Activated naive CD4-positive, alpha-beta T cell treated with anti-CD3 and anti-CD28 coated beads, Interleukin-2, amount 50 U/mL, for 72 hours (primary cell): ENCODE measurements at regions not wholly inside any gene's neighbourhood (a gene's known extent, or its start where the extent isn't known, plus 50 kb on each side); places are given as distances from the start of the nearest gene placed in this dataset.
A peak's percentile ranks its signal among the peaks of the same experiment; 100 is the strongest.
"Not testable (repeated sequence)": the region's sequence is repeated elsewhere in the genome, so short reads cannot be mapped to it uniquely, and the experiment has no call there.

Experiments
- ATAC-seq, 2 donors: fragments of 150-1000 bp; cut with Tn5 transposase; 2 replicates each; pipeline ENCODE4 v1.10.0; 2021; ENCODE audit warnings: mild to moderate bottlenecking in 2 of 2, moderate library complexity in 2 of 2
- DNase-seq, 2 donors: peaks; one replicate each; pipeline ENCODE4 v3.0.0; 2021 to 2022; ENCODE audit warnings: low spot score in 2 of 2
- H3K27ac Mint-ChIP-seq, 2 donors: one replicate each; pipeline ENCODE4 v1.8.0; 2022; ENCODE audit warnings: mild to moderate bottlenecking in 2 of 2, mixed read lengths in 2 of 2
- H3K36me3 Mint-ChIP-seq, 2 donors: one replicate each; pipeline ENCODE4 v1.8.0; 2022; ENCODE audit warnings: mixed read lengths in 2 of 2
- H3K9me3 Mint-ChIP-seq, 2 donors: one replicate each; pipeline ENCODE4 v1.8.0; 2022; ENCODE audit warnings: mixed read lengths in 2 of 2

DNA sequence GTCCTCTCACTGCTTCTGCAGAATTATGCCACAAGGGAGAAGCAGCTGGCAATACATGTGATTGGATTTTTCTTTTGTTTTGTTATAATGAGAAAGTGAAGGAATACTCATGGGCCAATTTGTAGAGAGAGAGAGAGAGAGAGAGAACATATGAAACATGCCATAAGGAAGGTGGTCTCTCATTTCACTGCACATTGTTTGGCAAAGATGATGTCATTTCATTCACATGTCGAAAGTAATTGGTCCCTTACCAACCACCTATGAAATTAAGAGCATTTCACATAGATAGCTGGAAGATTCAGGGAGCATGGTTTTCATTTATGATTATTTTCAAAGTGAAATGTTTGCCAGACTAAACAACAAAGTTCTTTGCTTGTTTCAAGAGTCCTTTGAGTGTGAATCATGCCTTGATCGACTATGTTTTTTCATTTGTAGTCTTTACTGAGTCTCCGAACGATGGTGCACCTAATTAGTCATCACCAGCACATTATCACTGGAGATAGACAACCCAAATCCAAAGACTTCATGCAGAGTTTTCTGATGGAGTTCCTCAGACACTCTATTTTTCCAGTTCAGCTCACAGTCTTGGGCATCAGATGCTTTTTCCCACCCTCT is 130.1 kb upstream of the ZEB1 start:
- no peaks in the 10 kb centered on the region for H3K9me3 Mint-ChIP-seq
- ATAC-seq, result no peak

DNA sequence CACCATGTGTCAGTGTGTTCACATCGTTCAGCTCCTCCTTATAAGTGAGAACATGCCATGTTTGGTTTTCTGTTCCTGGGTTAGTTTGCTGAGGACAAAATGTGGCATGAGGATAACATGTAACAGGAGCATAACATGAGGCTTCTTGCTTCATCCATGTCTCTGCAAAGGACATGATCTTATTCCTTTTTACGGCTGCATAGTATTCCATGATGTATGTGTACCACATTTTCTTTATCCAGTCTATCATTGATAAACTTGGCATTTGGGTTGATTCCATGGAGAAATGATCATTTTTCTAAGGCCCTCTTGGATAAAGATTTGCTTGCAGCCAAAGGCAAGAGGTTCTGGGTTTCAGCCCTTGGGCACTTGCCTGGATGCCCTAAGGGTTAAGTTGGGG is 128.5 kb upstream of the ZEB1 start:
- H3K27ac Mint-ChIP-seq, result no peak overlapping the region
- H3K36me3 Mint-ChIP-seq, result no peaks in the 10 kb centered on the region
- ATAC-seq, result no peak
- H3K9me3 Mint-ChIP-seq, result no peaks in the 10 kb centered on the region
- no peak for DNase-seq

More for the DNA sequence above, 130.1 kb upstream of the ZEB1 start:
- Mint-ChIP-seq H3K36me3 (no peaks in the 10 kb centered on the region), H3K27ac (no peak overlapping the region)
- DNase-seq, result no peak

DNA sequence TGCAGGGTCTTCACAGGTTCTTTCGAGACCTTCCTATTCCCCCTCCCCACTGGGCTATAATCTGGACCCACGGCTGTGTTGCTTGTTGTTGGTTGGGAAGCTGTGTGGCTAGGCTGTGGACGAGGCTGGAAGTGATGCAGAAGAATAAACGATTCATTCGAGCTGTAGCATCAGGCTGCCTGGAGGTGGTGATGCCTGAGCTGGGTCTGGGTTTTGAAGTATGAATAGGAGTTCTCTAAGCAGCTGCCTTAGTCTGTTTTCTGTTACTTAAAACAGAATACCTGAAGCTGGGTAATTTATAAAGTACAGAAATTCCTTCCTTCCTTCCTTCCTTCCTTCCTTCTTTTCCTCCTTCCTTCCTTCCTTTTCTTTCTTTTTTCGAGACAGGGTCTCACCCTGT is 126.5 kb upstream of the ZEB1 start:
- DNase-seq (no peak), ATAC-seq (no peak)
- Mint-ChIP-seq H3K36me3 (no peaks in the 10 kb centered on the region), H3K27ac (no peak overlapping the region), H3K9me3 (no peaks in the 10 kb centered on the region)

DNA sequence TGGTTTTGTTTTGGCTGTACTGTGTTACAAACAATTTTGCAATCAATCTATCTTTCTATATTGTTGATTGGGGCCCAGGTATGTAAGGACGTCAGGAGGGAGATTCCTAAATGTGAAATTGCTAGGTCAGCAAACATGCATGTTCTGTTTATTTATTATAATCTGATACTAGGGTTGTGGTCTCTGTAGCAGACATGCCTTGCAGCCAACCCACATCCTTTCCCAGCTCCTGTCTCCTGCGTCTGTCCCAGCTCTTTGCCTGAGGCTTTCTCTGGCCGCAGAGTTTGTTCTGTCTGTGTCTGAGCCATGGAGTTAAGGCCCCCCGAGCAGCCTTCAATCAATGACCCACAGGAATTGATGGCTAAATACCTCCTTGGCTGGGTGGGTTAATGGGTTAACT is 124.0 kb upstream of the ZEB1 start:
- no peaks in the 10 kb centered on the region for H3K36me3 Mint-ChIP-seq
- no peak overlapping the region for H3K27ac Mint-ChIP-seq
- ATAC-seq, result no peak
- H3K9me3 Mint-ChIP-seq, result no peaks in the 10 kb centered on the region
- DNase-seq, result no peak

DNA sequence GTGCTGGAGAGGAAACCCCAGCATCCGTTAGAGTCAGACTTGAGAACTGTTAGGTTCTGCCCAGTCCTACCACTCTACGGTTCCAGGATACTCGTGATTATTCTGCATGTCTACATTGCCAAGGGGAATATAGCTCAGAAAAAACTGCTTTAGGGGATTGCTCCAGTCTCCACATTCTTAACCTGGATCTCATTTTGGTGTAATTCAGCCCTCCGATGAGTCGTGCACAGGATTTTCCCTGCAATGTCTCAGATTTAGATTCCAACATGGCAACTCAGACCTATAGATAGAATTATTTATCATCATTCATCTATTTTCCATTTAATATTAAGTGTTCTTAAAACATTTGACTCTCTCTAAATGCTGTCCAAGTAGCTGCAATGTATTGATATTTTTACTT is 121.1 kb upstream of the ZEB1 start:
- ATAC-seq (no peak), DNase-seq (no peak)
- Mint-ChIP-seq H3K27ac (no peak overlapping the region), H3K9me3 (no peaks in the 10 kb centered on the region), H3K36me3 (no peaks in the 10 kb centered on the region)

DNA sequence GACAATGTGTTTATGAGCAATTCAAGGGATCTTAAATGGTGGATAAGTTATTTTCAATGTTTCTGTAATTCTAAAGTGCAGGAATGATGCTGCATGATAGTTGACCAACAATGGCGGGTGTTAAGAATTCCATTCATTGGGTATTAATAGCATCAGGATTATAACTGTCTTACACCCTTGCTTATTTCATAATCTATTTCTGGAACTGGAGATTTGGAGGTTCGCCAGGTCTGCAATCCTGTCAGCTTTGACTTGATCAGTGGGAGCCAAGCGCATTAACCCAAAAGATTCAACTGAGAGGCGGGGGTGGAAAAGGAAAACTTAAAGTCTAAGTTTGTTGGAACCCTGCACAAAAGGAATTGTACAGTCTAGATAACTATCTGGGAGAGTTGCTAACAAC is 114.9 kb upstream of the ZEB1 start:
- no peak overlapping the region for H3K27ac Mint-ChIP-seq
- H3K36me3 Mint-ChIP-seq, result no peaks in the 10 kb centered on the region
- ATAC-seq, result no peak
- no peak for DNase-seq
- H3K9me3 Mint-ChIP-seq, result peaks cover 3 to 9% of the 10 kb centered on the region in 2 donors

DNA sequence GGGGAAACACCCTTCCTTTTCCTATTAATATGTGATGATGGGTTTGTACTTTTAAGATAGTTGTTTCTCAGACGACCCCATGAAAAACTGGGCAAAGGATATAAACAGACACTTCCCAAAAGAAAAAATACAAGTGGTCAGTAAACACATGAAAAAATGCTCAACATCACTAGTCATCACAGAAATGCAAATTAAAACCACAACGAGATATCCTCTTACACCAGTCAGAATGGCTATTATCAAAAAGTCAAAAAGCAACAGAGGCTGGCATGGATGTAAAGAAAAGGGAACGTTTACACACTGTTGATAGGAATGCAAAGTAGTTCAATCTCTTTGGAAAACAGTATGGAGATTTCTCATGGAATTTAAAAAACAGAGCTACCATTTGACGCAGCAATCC is 111.4 kb upstream of the ZEB1 start:
- no peaks in the 10 kb centered on the region for H3K36me3 Mint-ChIP-seq
- no peak for ATAC-seq
- peaks cover 3 to 9% of the 10 kb centered on the region in 2 donors for H3K9me3 Mint-ChIP-seq
- H3K27ac Mint-ChIP-seq, result no peak overlapping the region
- DNase-seq, result no peak

DNA sequence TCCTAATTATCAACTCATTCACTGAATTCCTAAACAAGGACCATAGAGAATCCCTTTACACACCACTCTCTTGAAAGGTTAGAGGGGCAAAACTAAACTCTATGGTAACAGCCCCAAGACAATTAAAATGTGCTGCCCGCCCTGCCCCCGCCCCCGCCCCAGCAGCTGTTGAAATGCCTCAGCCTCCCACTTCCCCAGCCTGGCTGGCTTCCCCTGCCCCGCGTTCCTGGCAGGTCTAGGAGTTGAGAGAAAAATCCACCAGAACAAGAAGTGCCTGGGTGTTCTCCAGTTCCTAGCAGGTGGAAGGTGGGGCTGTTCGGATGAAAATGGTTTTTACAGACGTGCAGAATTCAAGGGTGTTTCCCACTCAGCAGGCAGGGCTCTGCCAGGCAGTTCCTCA is 109.5 kb upstream of the ZEB1 start:
- Mint-ChIP-seq H3K36me3 (no peaks in the 10 kb centered on the region), H3K9me3 (peaks cover 3 to 4% of the 10 kb centered on the region in 2 donors), H3K27ac (no peak overlapping the region)
- ATAC-seq (no peak), DNase-seq (no peak)

DNA sequence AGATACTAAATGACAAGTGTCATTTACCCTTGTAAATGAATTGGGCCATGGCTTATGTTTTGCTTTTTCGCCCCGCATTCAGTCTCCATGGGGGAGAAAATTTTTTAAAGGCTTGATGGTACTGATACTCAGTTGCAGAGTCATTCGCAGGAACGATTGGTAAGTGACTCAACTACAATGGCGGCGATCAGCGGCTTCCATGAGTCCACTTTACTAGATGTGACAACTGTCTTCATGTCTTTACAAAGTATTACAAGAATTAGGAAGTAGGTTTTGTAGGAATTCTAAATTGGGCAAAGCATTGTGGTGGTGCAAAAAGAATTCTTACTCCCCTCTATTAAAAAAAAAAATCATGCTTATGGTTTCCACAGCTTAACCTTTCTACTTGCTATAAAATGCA is 108.8 kb upstream of the ZEB1 start:
- Mint-ChIP-seq H3K9me3 (no peaks in the 10 kb centered on the region), H3K36me3 (no peaks in the 10 kb centered on the region), H3K27ac (no peak overlapping the region)
- ATAC-seq, result no peak
- DNase-seq, result no peak

DNA sequence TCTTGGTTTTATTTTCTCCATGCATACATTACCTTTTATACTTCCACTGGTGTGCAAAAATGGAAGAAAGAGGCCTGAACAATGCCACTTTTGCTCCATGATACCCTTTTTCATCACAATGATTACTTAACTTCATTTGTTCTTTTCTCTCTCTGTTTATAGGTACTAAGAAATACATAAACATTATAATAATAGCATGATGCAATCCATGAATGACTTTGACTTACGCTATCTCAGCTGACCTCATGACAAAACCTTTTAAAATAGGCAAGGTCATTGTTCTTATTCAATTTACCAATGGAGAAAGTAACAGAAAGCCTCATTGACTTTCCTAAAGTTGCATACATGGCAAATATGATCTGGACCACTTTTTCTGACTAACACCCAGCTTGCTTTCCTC is 105.1 kb upstream of the ZEB1 start:
- ATAC-seq (no peak), DNase-seq (no peak)
- no peak overlapping the region for H3K27ac Mint-ChIP-seq
- H3K36me3 Mint-ChIP-seq, result no peaks in the 10 kb centered on the region
- H3K9me3 Mint-ChIP-seq, result no peaks in the 10 kb centered on the region

DNA sequence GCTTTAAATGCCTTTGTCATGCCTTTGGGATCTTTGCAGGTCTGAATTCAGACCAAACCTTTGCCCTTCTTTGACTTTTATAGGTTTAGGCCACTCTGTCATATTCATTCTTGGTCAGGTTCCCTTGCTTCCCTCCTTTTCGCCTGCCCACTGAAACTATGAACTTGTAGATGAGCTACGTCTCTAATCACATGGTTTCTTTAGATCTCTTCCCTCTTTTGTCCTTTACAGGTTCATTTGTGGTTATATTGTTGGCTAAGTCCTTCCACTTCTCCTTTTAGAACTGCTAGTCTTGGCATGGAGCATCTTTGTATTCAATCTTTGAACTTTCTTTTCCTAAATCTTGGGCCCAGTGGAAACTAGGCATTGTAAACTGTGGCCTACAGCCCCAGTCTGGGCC is 104.0 kb upstream of the ZEB1 start:
- no peak for ATAC-seq
- Mint-ChIP-seq H3K36me3 (no peaks in the 10 kb centered on the region), H3K9me3 (no peaks in the 10 kb centered on the region)

DNA sequence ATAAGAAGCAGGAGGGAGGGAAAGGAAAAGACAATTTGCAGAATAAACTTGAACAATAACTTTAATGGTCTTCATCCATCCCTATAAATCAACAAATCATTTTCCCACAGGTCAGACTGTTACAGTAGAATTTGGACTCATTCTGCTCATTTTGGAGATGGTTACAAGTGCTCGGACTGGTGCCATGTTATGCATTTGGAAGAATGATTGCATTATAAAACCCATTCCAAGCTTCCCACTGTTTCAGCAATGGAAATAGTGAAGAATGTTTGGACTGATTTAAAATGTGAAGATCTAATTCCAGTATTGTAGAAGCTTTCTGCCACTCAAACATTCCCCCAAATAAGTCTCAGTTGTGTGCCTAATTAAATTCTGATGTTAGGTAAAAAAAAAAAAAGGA is 99.7 kb upstream of the ZEB1 start:
- DNase-seq, result no peak
- H3K9me3 Mint-ChIP-seq, result no peaks in the 10 kb centered on the region
- no peak for ATAC-seq
- H3K36me3 Mint-ChIP-seq, result no peaks in the 10 kb centered on the region
- no peak overlapping the region for H3K27ac Mint-ChIP-seq

More for the DNA sequence above, 104.0 kb upstream of the ZEB1 start:
- DNase-seq, result no peak
- H3K27ac Mint-ChIP-seq, result no peak overlapping the region

DNA sequence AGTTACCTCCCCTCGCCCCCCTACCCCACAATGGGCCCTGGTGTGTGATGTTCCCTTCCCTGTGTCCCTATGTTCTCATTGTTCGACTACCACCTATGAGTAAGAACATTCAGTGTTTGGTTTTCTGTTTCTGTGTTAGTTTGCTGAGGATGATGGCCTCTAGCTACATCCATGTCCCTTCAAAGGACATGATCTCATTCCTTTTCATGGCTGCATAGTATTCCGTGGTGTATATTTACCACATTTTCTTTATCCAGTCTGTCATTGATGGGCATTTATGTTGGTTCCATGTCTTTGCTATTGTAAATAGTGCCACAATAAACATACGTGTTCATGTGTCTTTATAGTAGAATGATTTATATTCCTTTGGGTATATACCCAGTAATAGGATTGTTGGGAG is 90.2 kb upstream of the ZEB1 start:
- H3K27ac Mint-ChIP-seq, ATAC-seq, DNase-seq: not testable (repeated sequence)
- Mint-ChIP-seq H3K9me3 (peaks cover 15 to 19% of the 10 kb centered on the region in 2 donors), H3K36me3 (peaks cover 6 to 17% of the 10 kb centered on the region in 2 donors)

DNA sequence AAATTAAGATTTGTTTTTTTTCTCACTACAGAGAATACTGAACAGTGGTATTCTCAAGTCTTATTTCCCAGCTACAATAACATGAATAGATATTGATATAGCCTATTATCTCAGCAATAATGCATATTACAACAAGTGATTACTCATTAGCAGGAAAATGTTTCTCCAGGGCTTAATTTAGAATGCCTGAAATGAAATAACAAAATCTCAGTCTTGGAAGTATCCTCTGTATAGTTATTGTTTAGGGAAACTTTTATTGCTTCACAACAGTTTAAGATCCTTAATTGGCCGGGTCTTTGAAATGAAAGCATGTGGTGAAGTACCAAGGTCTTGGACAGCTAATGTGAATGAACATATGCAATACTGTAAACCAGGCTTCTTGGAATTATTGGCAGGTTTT is 79.1 kb upstream of the ZEB1 start:
- peaks cover 0 to under 1% of the 10 kb centered on the region in 2 donors for H3K36me3 Mint-ChIP-seq
- ATAC-seq (no peak), DNase-seq (no peak)
- H3K27ac Mint-ChIP-seq, result no peak overlapping the region
- H3K9me3 Mint-ChIP-seq, result peaks cover under 1 to 3% of the 10 kb centered on the region in 2 donors

DNA sequence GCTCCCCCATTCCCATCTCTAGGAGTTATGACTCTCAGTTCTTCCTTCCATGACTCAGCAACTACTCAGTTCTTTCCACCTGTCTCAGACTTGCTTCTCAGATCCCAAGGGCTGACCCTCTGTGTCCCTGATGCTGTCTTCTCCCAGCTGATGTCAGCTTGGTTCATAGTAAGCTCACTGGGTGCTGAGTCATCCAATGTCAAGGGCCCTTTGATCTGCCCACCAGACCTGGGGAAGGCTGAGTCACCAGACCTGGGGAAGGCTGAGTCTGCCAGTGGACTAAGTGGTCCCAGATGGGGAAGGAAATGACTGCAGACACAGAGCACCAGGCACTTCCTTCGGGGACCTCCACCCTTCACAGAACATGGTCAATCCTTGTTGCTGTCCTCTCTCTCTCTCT is 76.1 kb upstream of the ZEB1 start:
- DNase-seq (peak in 1 of 2 donors; percentile 33), ATAC-seq (peak; percentile 92 to 97)
- H3K27ac Mint-ChIP-seq, result peak overlapping the region; percentile 21 to 44
- peaks cover 0 to under 1% of the 10 kb centered on the region in 2 donors for H3K9me3 Mint-ChIP-seq
- H3K36me3 Mint-ChIP-seq, result no peaks in the 10 kb centered on the region

DNA sequence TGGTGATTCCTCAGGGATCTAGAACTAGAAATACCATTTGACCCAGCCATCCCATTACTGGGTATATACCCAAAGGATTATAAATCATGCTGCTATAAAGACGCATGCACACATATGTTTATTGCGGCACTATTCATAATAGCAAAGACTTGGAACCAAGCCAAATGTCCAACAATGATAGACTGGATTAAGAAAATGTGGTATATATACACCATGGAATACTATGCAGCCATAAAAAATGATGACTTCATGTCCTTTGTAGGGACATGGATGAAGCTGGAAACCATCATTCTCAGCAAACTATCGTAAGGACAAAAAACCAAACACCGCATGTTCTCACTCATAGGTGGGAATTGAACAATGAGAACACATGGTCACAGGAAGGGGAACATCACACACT is 67.9 kb upstream of the ZEB1 start:
- H3K36me3 Mint-ChIP-seq, H3K27ac Mint-ChIP-seq, H3K9me3 Mint-ChIP-seq, DNase-seq, ATAC-seq: not testable (repeated sequence)

DNA sequence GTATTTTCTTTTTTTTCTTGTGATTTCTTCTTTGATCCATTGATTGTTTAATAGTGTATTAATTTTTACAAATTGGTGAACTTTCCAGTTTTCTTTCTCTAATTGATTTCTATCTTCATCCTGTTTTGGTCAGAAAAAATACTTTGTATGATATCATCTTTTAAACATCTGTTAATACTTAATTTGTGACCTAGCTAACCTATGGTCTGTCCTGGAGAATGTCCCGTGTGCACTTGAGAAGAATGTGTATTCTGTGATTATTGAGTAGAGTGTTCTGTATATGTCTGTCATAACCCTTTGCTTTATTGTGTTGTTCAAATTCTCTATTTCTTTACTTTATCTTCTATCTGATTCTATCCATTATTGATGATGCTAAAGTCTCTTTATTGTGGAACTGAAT is 65.8 kb upstream of the ZEB1 start:
- ATAC-seq (no peak), DNase-seq (no peak)
- H3K9me3 Mint-ChIP-seq, result peaks cover 0 to 3% of the 10 kb centered on the region in 2 donors
- no peak overlapping the region for H3K27ac Mint-ChIP-seq
- no peaks in the 10 kb centered on the region for H3K36me3 Mint-ChIP-seq

DNA sequence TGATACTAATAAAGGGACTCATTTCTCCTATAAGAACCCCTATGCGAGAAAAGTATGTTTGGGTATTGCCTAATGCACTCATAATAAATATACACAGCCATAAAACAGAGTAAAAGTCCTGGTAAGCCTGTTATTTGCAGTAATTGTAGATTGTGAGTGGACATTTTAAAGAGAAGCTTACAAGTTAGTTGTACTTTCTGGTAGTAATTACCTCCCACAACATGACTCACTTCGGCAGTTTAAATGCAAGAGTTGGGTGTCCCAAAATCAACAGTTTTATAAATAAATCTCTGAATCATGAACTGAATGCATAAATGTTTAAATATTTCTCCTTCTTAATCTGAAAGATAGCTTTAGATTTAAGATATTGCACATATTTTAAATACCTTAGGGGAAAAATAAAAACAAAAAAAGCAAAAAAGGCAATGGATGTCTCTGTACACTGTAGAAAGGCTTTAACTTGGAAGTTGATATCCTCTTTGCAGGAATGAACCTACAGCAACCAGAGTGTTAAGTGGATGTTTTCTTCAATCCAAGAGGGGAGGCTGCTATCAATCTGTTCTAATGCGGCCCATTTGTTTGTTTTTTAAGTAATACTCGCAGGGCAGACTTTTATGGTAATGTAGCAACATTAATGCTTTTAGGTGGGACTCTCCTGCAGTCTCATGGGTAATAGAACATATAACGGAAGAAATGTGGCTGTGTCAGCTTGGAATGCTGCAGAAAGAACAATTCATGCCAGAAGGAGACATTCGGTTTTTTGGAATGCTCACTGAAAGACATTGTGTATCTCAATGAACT is 57.3 kb upstream of the ZEB1 start:
- H3K9me3 Mint-ChIP-seq, result no peaks in the 10 kb centered on the region
- ATAC-seq (no peak), DNase-seq (no peak)
- no peaks in the 10 kb centered on the region for H3K36me3 Mint-ChIP-seq
- H3K27ac Mint-ChIP-seq, result no peak overlapping the region
